AG10803 (cell line): ENCODE measurements at regions not wholly inside any gene's neighbourhood (a gene's known extent, or its start where the extent isn't known, plus 50 kb on each side); places are given as distances from the start of the nearest gene placed in this dataset.

Experiments used
- DNase-seq: peaks from one replicate; pipeline ENCODE4 v3.0.0; 2010; ENCODE audit warnings: low read depth
- H3K4me3 ChIP-seq: 2 replicates; pipeline ENCODE4 v1.5.1; 2011; ENCODE audit warnings: mild to moderate bottlenecking, low read length, control low read depth
- TF ChIP-seq, protein P1 (sequence below): conservative IDR thresholded peaks from 2 replicates; pipeline ENCODE4 v1.5.1; 2011; ENCODE audit warnings: mild to moderate bottlenecking, low read length, control low read depth, inconsistent platforms

DNA sequence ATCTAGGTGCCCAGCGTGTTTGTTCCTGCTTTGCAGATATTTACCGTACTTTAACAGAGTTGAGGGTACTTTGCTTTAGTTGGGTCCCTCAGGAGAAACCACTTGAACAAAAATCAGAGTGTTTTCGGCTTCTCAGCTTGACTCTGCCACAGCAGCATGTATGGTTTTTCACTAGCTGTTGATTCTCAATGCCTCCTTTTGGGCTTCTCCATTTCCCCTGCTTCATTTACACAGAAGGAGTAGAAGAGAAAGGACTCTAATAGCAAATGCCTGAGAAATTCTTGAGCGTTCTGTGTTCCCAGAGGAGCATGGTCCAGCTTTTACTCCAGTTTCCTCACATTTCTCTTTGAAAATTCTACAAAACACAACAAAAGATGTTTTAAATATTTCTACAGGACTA lies 252.1 kb upstream of the CCDC179 start:
- DNase-seq, result no peak
- no peak overlapping the region for H3K4me3 ChIP-seq
- TF ChIP-seq, protein P1, sequence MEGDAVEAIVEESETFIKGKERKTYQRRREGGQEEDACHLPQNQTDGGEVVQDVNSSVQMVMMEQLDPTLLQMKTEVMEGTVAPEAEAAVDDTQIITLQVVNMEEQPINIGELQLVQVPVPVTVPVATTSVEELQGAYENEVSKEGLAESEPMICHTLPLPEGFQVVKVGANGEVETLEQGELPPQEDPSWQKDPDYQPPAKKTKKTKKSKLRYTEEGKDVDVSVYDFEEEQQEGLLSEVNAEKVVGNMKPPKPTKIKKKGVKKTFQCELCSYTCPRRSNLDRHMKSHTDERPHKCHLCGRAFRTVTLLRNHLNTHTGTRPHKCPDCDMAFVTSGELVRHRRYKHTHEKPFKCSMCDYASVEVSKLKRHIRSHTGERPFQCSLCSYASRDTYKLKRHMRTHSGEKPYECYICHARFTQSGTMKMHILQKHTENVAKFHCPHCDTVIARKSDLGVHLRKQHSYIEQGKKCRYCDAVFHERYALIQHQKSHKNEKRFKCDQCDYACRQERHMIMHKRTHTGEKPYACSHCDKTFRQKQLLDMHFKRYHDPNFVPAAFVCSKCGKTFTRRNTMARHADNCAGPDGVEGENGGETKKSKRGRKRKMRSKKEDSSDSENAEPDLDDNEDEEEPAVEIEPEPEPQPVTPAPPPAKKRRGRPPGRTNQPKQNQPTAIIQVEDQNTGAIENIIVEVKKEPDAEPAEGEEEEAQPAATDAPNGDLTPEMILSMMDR, result no peak

DNA sequence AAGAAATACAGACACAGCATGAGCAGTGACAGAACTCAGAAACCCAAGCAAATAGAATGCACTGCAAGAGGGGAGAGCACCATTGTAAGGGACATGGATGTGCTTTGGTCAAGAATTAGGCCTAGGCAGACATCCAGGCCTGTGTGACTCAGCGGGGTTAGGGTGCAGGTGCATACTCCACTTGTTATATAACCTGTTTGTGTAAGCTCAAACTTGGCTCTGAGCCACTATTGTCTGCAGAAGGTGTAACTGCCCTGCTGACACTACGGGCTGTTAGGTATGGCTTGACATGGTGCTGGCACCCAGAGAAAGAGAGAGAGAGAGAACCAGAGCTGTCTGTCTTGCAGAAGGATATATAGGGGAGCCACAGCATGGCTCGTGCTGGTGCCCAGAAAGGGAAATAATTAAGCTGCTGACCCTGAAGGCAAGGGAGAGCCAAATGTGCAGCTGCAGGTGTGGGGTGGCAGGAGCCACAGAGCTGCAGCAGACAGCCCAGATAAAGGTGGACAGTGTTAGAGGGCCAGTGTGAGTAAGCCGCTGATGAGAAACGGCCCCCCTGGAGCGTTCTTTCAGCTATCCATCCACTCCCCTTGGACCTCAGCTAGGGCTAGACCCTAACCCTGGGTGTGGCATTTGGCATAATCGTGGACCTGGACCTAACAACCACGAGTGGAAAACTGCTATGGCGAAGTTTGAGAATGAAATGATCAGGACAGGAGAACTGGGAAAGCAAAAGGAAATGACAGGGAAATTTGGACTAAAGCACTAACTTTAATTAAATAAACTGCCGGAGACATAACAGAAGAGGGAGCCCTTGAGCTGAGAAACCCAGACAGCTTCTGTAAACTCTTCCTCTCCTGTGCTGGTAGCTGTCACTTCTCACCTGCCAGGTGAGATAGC lies 253.0 kb upstream of the CCDC179 start:
- TF ChIP-seq, protein P1, result peak; percentile 66
- DNase-seq, result peak; percentile 33
- H3K4me3 ChIP-seq, result no peak overlapping the region

DNA sequence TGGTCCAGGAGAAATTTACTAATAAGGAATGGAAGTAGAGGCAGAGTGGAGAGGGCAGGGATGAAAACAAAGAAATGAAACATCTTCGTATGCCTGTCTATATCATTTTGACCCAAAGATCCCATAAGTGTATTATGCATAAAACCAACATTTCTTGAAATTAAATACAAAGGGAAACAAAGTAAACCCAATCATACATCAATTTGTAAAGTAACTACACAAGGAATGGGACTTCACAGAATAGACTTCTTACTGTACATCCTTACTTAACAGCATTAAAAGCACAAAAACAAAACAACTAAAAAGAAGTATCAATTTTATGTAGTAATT lies 253.6 kb upstream of the CCDC179 start:
- no peak overlapping the region for H3K4me3 ChIP-seq
- TF ChIP-seq, protein P1, result no peak
- no peak for DNase-seq

DNA sequence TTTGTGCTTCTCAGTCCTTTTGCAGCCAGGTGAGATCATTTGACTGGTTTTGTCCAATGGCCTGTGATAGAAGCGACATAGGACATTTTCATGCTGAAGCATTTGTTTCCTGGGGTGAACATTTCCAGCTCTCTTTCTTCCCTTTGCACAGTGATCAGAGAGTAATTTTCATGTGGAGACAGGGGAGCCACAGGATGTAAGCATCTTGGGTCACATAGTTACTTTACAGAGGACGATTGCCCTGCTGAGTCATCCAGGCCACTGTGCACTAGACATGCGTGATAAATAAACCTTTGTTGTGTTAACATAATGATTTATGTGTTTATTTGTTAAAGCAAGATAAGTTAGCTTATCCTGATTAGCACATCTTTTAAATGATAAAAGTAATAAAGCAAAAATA lies 263.5 kb upstream of the CCDC179 start:
- H3K4me3 ChIP-seq, result no peak overlapping the region
- DNase-seq, result peak; percentile 7
- TF ChIP-seq, protein P1, result no peak

DNA sequence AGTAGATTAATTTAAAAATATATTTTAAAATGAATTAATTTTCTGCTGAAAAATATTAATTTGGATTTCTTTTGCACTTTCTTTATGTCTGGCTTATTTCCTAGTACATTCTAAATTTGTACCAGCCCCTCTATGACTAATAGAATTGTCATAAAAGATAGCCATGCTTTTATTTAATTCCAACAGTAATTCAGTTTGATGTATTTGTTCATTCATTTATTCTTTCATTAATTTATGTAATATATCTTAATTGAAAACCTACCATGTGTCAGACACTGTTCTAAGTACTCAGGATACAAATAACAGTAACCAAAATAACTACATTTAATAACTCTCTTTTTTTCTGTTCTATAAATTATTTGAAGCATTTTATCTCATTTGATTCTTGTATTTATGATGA lies 264.0 kb upstream of the CCDC179 start:
- TF ChIP-seq, protein P1, result no peak
- DNase-seq, result no peak
- no peak overlapping the region for H3K4me3 ChIP-seq

DNA sequence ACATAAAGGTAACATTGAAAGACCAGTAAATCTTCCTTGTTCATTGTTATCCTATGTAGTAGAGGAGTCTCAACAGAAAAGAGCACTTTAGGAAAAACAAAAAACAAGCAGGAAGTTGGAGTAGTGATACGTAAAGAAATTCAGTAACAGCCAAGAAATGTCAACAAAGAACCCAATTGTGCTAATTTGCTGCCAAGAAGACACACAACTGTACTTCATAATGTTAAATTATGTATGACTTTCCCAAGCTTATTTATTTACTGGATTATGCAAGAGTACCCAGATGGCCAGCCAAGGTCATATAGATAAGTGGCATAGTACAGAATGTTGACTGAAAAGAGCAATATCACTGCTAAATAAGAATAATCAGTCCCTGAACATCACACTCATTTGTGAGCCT lies 264.7 kb upstream of the CCDC179 start:
- no peak overlapping the region for H3K4me3 ChIP-seq
- TF ChIP-seq, protein P1, result no peak
- DNase-seq, result no peak

DNA sequence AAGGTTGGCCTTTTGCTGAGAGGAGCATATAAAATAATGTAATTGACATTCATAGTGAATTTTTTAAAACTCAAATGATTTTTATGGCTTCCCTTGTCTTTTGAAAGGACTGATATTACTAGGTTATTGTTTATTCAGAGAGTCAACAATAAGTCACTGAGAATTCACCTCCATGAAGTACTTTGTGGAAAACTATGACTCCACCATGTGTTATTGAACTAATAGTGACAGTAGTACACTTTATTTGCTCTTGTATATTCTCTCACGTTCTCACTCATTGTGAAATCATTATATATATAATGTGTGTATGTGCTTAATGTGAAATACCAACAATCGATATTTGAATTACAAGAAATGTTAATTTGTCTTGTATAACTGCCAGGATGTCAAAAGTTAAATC lies 267.4 kb upstream of the CCDC179 start:
- DNase-seq, result no peak
- TF ChIP-seq, protein P1, result no peak
- H3K4me3 ChIP-seq, result no peak overlapping the region
